Suprapubic skin (tissue), 4 donors: ENCODE measurements at regions not wholly inside any gene's neighbourhood (a gene's known extent, or its start where the extent isn't known, plus 50 kb on each side); places are given as distances from the start of the nearest gene placed in this dataset.

Source experiments
- DNase-seq, 2 donors: peaks; one replicate each; pipeline ENCODE4 v3.0.0-alpha.2; 2019; ENCODE audit warnings: low spot score in 2 of 2
- H3K27ac ChIP-seq: fragments of 200-600 bp; sonication (generic); one replicate; pipeline ENCODE4 v1.5.1; 2019
- H3K27me3 ChIP-seq: fragments of 200-600 bp; sonication (generic); one replicate; pipeline ENCODE4 v1.5.1; 2019
- H3K36me3 ChIP-seq: fragments of 200-600 bp; sonication (generic); one replicate; pipeline ENCODE4 v1.5.1; 2019
- H3K4me1 ChIP-seq: fragments of 200-600 bp; sonication (generic); one replicate; pipeline ENCODE4 v1.5.1; 2019
- H3K4me3 ChIP-seq: fragments of 200-600 bp; sonication (generic); one replicate; pipeline ENCODE4 v1.5.1; 2019; ENCODE audit warnings: mild to moderate bottlenecking
- H3K9me3 ChIP-seq: fragments of 200-600 bp; sonication (generic); one replicate; pipeline ENCODE4 v1.5.1; 2019
- CTCF ChIP-seq, 2 donors: fragments of 200-600 bp in 1 of 2; fragments of 450-650 bp in 1 of 2; sonication (generic) in 1 of 2; IDR thresholded peaks; one replicate each; pipeline ENCODE4 v1.5.1; 2016 to 2019; ENCODE audit warnings: antibody characterized with exemption in 2 of 2, mild to moderate bottlenecking in 1 of 2, moderate library complexity in 1 of 2
- EP300 ChIP-seq: sonication (generic); formaldehyde crosslinking; IDR thresholded peaks from one replicate; pipeline ENCODE4 v1.6.1; 2017; ENCODE audit warnings: antibody characterized with exemption
- POLR2A ChIP-seq, 2 donors: fragments of 450-650 bp; IDR thresholded peaks; one replicate each; pipeline ENCODE4 v1.6.1; 2017; ENCODE audit warnings: antibody characterized with exemption in 2 of 2, mild to moderate bottlenecking in 2 of 2, moderate library complexity in 2 of 2
- POLR2AphosphoS5 ChIP-seq, 3 donors: sonication (generic); formaldehyde crosslinking; IDR thresholded peaks; one replicate each; pipeline ENCODE4 v1.6.1; 2017; ENCODE audit warnings: antibody characterized with exemption in 3 of 3
- WGBS: methylation state at CpG from one replicate; pipeline ENCODE4 v1.1.5; 2018; 5-methylcytosine and 5-hydroxymethylcytosine counted together

- H3K27me3 ChIP-seq, result no peaks in the 10 kb centered on the region
- no peak overlapping the region for H3K27ac ChIP-seq
- no peaks in the 10 kb centered on the region for H3K9me3 ChIP-seq
- no peaks in the 10 kb centered on the region for H3K36me3 ChIP-seq
- 84% methylated on average over 3 of the region's 3 CpGs for WGBS
- H3K4me1 ChIP-seq, result no peaks in the 10 kb centered on the region
- DNase-seq, result no peak
- no peak for TF ChIP-seq POLR2A (IDR thresholded peaks at IDR 0.05)
- TF ChIP-seq CTCF (IDR thresholded peaks at IDR 0.05), result no peak
- no peak for TF ChIP-seq EP300
- no peak for TF ChIP-seq POLR2AphosphoS5 (IDR thresholded peaks at IDR 0.05)
- no peak overlapping the region for H3K4me3 ChIP-seq
These were observed 466.8 kb upstream of the BRINP1 start for GRCh38 chr9:119836036-119836435.

GRCh38 chr9:119834064-119834620 is 464.9 kb upstream of the BRINP1 start:
- H3K4me1 ChIP-seq, result no peaks in the 10 kb centered on the region
- H3K4me3 ChIP-seq, result no peak overlapping the region
- TF ChIP-seq POLR2AphosphoS5 (IDR thresholded peaks at IDR 0.05), result no peak
- TF ChIP-seq EP300, result no peak
- no peak for TF ChIP-seq POLR2A (IDR thresholded peaks at IDR 0.05)
- no peak for TF ChIP-seq CTCF (IDR thresholded peaks at IDR 0.05)
- no peaks in the 10 kb centered on the region for H3K9me3 ChIP-seq
- H3K27me3 ChIP-seq, result no peaks in the 10 kb centered on the region
- H3K36me3 ChIP-seq, result no peaks in the 10 kb centered on the region
- DNase-seq, result no peak
- no peak overlapping the region for H3K27ac ChIP-seq
- 80% methylated on average over 6 of the region's 6 CpGs for WGBS

GRCh38 chr9:119831309-119831708 is 462.1 kb upstream of the BRINP1 start:
- no peak for DNase-seq
- H3K4me3 ChIP-seq, result no peak overlapping the region
- no peaks in the 10 kb centered on the region for H3K27me3 ChIP-seq
- no peaks in the 10 kb centered on the region for H3K36me3 ChIP-seq
- H3K27ac ChIP-seq, result no peak overlapping the region
- H3K9me3 ChIP-seq, result no peaks in the 10 kb centered on the region
- WGBS, result 93% methylated on average over 2 of the region's 2 CpGs
- H3K4me1 ChIP-seq, result no peaks in the 10 kb centered on the region
- TF ChIP-seq POLR2A (IDR thresholded peaks at IDR 0.05) (no peak), CTCF (IDR thresholded peaks at IDR 0.05) (no peak), EP300 (no peak), POLR2AphosphoS5 (IDR thresholded peaks at IDR 0.05) (no peak)

- TF ChIP-seq EP300 (no peak), POLR2A (IDR thresholded peaks at IDR 0.05) (no peak)
- DNase-seq, result no peak
- Histone ChIP-seq H3K27ac (no peak overlapping the region), H3K9me3 (no peaks in the 10 kb centered on the region), H3K4me1 (no peaks in the 10 kb centered on the region), H3K27me3 (no peaks in the 10 kb centered on the region), H3K36me3 (no peaks in the 10 kb centered on the region), H3K4me3 (no peak overlapping the region)
- 75% methylated on average over 3 of the region's 3 CpGs for whole genome bisulfite sequencing
These were observed 460.5 kb upstream of the BRINP1 start for GRCh38 chr9:119829748-119830147.

- Histone ChIP-seq H3K27ac (no peak overlapping the region), H3K4me3 (no peak overlapping the region), H3K27me3 (no peaks in the 10 kb centered on the region), H3K4me1 (no peaks in the 10 kb centered on the region), H3K9me3 (no peaks in the 10 kb centered on the region), H3K36me3 (no peaks in the 10 kb centered on the region)
- 59% methylated on average over 2 of the region's 2 CpGs for WGBS
- no peak for DNase-seq
- TF ChIP-seq EP300, result no peak
- TF ChIP-seq POLR2A (IDR thresholded peaks at IDR 0.05), result no peak
- no peak for TF ChIP-seq CTCF (IDR thresholded peaks at IDR 0.05)
- TF ChIP-seq POLR2AphosphoS5 (IDR thresholded peaks at IDR 0.05), result no peak
These were observed 460.0 kb upstream of the BRINP1 start for GRCh38 chr9:119829186-119829585.

- Histone ChIP-seq H3K36me3 (no peaks in the 10 kb centered on the region), H3K4me1 (no peaks in the 10 kb centered on the region), H3K27me3 (no peaks in the 10 kb centered on the region), H3K27ac (no peak overlapping the region), H3K4me3 (no peak overlapping the region), H3K9me3 (no peaks in the 10 kb centered on the region)
- TF ChIP-seq POLR2A (IDR thresholded peaks at IDR 0.05) (no peak), CTCF (IDR thresholded peaks at IDR 0.05) (no peak), EP300 (no peak), POLR2AphosphoS5 (IDR thresholded peaks at IDR 0.05) (no peak)
- DNase-seq, result no peak
- WGBS, result 46% methylated on average over 4 of the region's 4 CpGs
These were observed 458.3 kb upstream of the BRINP1 start for GRCh38 chr9:119827526-119827925.
